Lung (tissue), 11 donors: ENCODE measurements at regions not wholly inside any gene's neighbourhood (a gene's known extent, or its start where the extent isn't known, plus 50 kb on each side); places are given as distances from the start of the nearest gene placed in this dataset.

Source experiments
- ATAC-seq: fragments of 200-7000 bp; cut with Tn5 transposase; one replicate; pipeline ENCODE4 v1.9.1; 2020; ENCODE audit warnings: moderate number of reproducible peaks; ENCODE audit not compliant: insufficient read depth, low FRiP score
- DNase-seq, 3 donors: peaks; one replicate each; pipeline ENCODE4 v3.0.0-alpha.2; 2013 to 2017
- H3K27ac ChIP-seq, 2 donors: one replicate each; pipeline ENCODE4 v1.5.1; 2013; ENCODE audit warnings: mild to moderate bottlenecking in 2 of 2, moderate library complexity in 2 of 2, control low read depth in 1 of 2, inconsistent platforms in 1 of 2, low read depth in 1 of 2, low read length in 1 of 2
- H3K27me3 ChIP-seq, 3 donors: one replicate each; pipeline ENCODE4 v1.5.1; 2013; ENCODE audit warnings: low read length in 2 of 3; ENCODE audit not compliant: control insufficient read depth in 3 of 3, insufficient read depth in 3 of 3
- H3K36me3 ChIP-seq, 4 donors: one replicate each; pipeline ENCODE4 v1.5.1; 2013; ENCODE audit warnings: low read length in 4 of 4, mild to moderate bottlenecking in 1 of 4, moderate library complexity in 1 of 4; ENCODE audit not compliant: control insufficient read depth in 4 of 4, insufficient read depth in 4 of 4
- H3K4me1 ChIP-seq, 5 donors: one replicate each; pipeline ENCODE4 v1.5.1; 2013; ENCODE audit warnings: low read length in 5 of 5, mild to moderate bottlenecking in 2 of 5, moderate library complexity in 1 of 5; ENCODE audit not compliant: control insufficient read depth in 5 of 5, insufficient read depth in 5 of 5
- H3K4me3 ChIP-seq: one replicate; pipeline ENCODE4 v1.5.1; 2013; ENCODE audit warnings: mild to moderate bottlenecking, control low read depth, moderate library complexity
- H3K9ac ChIP-seq, 2 donors: one replicate each; pipeline ENCODE4 v1.5.1; 2013; ENCODE audit warnings: low read length in 2 of 2, control low read depth in 1 of 2; ENCODE audit not compliant: insufficient read depth in 1 of 2
- H3K9me3 ChIP-seq, 4 donors: one replicate each; pipeline ENCODE4 v1.5.1; 2013; ENCODE audit warnings: low read length in 3 of 4, mild to moderate bottlenecking in 1 of 4, moderate library complexity in 1 of 4; ENCODE audit not compliant: control insufficient read depth in 4 of 4, insufficient read depth in 3 of 4
- CTCF ChIP-seq: IDR thresholded peaks from 2 replicates; pipeline ENCODE4 v1.5.1; 2012; ENCODE audit warnings: mild to moderate bottlenecking; ENCODE audit errors: control extremely low read depth, extremely low read depth
- WGBS, 2 donors: extraction: QIAGEN DNeasy Blood & Tissue Kit; methylation state at CpG; one replicate each; pipeline ENCODE4 v1.1.7; 2013; 5-methylcytosine and 5-hydroxymethylcytosine counted together
- donor health status: control.
- donor health status: control.
- donor health status: Bipolar disorder and iron deficiency.
- donor health status: healthy.
- donor health status: DM: yes; HTN: yes; CAD: no.

GRCh38 chr7:17039372-17039771 lies 157.6 kb upstream of the AGR3 start:
- TF ChIP-seq CTCF, result no peak
- 83 to 95% methylated on average over 2 of the region's 2 CpGs for WGBS, 2 donors
- no peak overlapping the region for H3K4me3 ChIP-seq
- H3K27me3 ChIP-seq, result no peaks in the 10 kb centered on the region
- no peak overlapping the region for H3K9ac ChIP-seq
- peaks cover 2 to 24% (median 6%) of the 10 kb centered on the region in 5 donors for H3K4me1 ChIP-seq
- no peaks in the 10 kb centered on the region for H3K36me3 ChIP-seq
- H3K27ac ChIP-seq, result peak overlapping the region in 1 of 2 donors; percentile 53
- no peak for DNase-seq
- H3K9me3 ChIP-seq, result no peaks in the 10 kb centered on the region
- no peak for ATAC-seq

- no peaks in the 10 kb centered on the region for H3K27me3 ChIP-seq
- 48 to 68% methylated on average over 4 of the region's 4 CpGs for WGBS, 2 donors
- no peaks in the 10 kb centered on the region for H3K9me3 ChIP-seq
- no peak overlapping the region for H3K9ac ChIP-seq
- H3K27ac ChIP-seq, result no peak overlapping the region
- no peak overlapping the region for H3K4me3 ChIP-seq
- ATAC-seq (no peak), DNase-seq (peak in 1 of 3 donors; percentile 19)
- no peaks in the 10 kb centered on the region for H3K36me3 ChIP-seq
- peaks cover 2 to 24% (median 6%) of the 10 kb centered on the region in 5 donors for H3K4me1 ChIP-seq
- no peak for TF ChIP-seq CTCF
These were observed 158.9 kb upstream of the AGR3 start for GRCh38 chr7:17040716-17041115.

- H3K4me1 ChIP-seq, result peaks cover 2 to 24% (median 6%) of the 10 kb centered on the region in 5 donors
These were observed 159.5 kb upstream of the AGR3 start for GRCh38 chr7:17041324-17041723.

More at GRCh38 chr7:17041324-17041723, 159.5 kb upstream of the AGR3 start:
- H3K9me3 ChIP-seq, result no peaks in the 10 kb centered on the region
- no peak overlapping the region for H3K27ac ChIP-seq
- WGBS, 2 donors, result 0 to 4% methylated on average over 2 of the region's 2 CpGs
- TF ChIP-seq CTCF, result no peak
- ATAC-seq, result peak; percentile 73
- DNase-seq, result peak in 2 of 3 donors; percentile 77 to 81
- no peak overlapping the region for H3K4me3 ChIP-seq
- H3K36me3 ChIP-seq, result no peaks in the 10 kb centered on the region
- no peak overlapping the region for H3K9ac ChIP-seq
- no peaks in the 10 kb centered on the region for H3K27me3 ChIP-seq
